ENCODE measurements at regions not wholly inside any gene's neighbourhood (a gene's known extent, or its start where the extent isn't known, plus 50 kb on each side); places are given as distances from the start of the nearest gene placed in this dataset.
"Not testable (repeated sequence)": the region's sequence is repeated elsewhere in the genome, so short reads cannot be mapped to it uniquely, and the experiment has no call there.

DNA sequence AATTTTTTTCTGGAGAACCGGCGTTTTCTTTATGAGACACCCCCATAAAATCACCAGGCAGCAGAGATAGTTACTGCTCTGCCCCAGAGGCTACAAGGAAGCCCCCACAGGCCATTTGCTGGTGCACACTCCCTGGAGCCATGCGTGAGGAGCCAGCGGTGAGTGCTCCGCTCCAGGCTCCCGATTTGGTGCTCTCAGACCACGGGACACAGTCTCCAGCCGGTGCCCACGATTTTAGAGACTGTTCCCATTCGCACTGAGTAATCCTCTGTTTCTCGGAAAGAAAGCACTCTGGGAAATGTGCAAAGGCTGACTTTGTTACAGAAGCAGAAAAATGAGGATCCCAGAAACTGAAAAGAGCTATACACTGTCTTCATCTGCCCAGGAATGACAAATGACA is 104.9 kb downstream of the RNASET2 start:
- Histone ChIP-seq H3K9me3 (no peaks in the 10 kb centered on the region), H3K36me3 (no peaks in the 10 kb centered on the region), H3K4me3 (no peak overlapping the region), H3K27ac (no peak overlapping the region), H3K27me3 (replicated peaks; ENCODE audit: insufficient read depth) (no peaks in the 10 kb centered on the region), H3K4me1 (ENCODE audit: control insufficient read depth in 1 of 2, low read depth in 2 of 2) (no peaks in the 10 kb centered on the region)
- no peak for DNase-seq (ENCODE audit: low spot score)
- TF ChIP-seq, protein P1, sequence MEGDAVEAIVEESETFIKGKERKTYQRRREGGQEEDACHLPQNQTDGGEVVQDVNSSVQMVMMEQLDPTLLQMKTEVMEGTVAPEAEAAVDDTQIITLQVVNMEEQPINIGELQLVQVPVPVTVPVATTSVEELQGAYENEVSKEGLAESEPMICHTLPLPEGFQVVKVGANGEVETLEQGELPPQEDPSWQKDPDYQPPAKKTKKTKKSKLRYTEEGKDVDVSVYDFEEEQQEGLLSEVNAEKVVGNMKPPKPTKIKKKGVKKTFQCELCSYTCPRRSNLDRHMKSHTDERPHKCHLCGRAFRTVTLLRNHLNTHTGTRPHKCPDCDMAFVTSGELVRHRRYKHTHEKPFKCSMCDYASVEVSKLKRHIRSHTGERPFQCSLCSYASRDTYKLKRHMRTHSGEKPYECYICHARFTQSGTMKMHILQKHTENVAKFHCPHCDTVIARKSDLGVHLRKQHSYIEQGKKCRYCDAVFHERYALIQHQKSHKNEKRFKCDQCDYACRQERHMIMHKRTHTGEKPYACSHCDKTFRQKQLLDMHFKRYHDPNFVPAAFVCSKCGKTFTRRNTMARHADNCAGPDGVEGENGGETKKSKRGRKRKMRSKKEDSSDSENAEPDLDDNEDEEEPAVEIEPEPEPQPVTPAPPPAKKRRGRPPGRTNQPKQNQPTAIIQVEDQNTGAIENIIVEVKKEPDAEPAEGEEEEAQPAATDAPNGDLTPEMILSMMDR (IDR thresholded peaks at IDR 0.05) = no peak
- ATAC-seq (ENCODE audit: insufficient number of reproducible peaks, low FRiP score, low read depth) = no peak

DNA sequence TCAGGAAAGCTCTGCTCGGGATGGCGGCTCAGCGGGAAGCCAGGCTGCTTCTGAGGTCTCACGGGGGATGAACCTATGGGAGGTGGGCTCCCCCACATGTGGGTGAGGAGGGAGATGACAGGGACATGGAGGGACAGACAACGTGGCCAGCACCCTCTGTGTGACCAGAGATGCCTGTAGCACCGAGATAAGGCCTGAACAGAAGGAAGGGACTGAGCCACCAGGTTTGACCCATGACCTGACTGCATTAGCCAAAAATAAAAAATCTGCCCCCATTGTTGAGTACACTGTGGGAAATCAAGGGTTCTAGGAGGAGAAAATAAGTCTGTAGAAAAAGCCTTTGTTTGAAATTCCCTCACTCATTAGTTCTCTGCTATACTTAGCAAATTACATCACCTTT is 105.7 kb downstream of the RNASET2 start:
- no peaks in the 10 kb centered on the region for H3K27me3 ChIP-seq (replicated peaks; ENCODE audit: insufficient read depth)
- no peaks in the 10 kb centered on the region for H3K4me1 ChIP-seq (ENCODE audit: control insufficient read depth in 1 of 2, low read depth in 2 of 2)
- no peak overlapping the region for H3K4me3 ChIP-seq
- ATAC-seq (ENCODE audit: insufficient number of reproducible peaks, low FRiP score, low read depth) = no peak
- no peaks in the 10 kb centered on the region for H3K9me3 ChIP-seq
- no peak overlapping the region for H3K27ac ChIP-seq
- DNase-seq (ENCODE audit: low spot score) = no peak
- TF ChIP-seq, protein P1 (IDR thresholded peaks at IDR 0.05) = no peak
- no peaks in the 10 kb centered on the region for H3K36me3 ChIP-seq

DNA sequence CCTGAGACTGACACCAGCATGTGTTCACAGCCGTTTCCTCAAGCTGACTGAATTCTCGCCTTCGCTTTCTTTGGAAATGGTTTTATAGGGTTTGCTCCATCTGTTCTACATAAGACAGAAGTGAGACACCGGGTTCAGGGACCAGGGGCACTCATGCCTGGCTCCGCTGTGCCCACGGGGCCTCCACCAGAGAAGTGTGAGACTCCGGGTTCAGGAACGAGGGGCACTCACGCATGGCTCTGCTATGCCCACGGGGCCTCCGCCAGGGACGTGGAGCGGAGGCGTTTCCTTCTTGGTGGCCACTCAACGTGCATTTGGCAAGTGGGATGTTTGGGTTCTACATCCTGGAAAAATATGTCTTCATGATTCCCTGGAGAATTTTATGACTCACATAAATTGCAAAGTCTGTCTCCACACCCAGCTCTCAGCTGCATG is 106.6 kb downstream of the RNASET2 start:
- ATAC-seq (ENCODE audit: insufficient number of reproducible peaks, low FRiP score, low read depth) (no peak), DNase-seq (ENCODE audit: low spot score) (no peak)
- Histone ChIP-seq H3K27ac (no peak overlapping the region), H3K27me3 (replicated peaks; ENCODE audit: insufficient read depth) (no peaks in the 10 kb centered on the region), H3K9me3 (no peaks in the 10 kb centered on the region), H3K36me3 (no peaks in the 10 kb centered on the region), H3K4me1 (ENCODE audit: control insufficient read depth in 1 of 2, low read depth in 2 of 2) (no peaks in the 10 kb centered on the region), H3K4me3 (no peak overlapping the region)
- TF ChIP-seq, protein P1 (IDR thresholded peaks at IDR 0.05) = no peak

DNA sequence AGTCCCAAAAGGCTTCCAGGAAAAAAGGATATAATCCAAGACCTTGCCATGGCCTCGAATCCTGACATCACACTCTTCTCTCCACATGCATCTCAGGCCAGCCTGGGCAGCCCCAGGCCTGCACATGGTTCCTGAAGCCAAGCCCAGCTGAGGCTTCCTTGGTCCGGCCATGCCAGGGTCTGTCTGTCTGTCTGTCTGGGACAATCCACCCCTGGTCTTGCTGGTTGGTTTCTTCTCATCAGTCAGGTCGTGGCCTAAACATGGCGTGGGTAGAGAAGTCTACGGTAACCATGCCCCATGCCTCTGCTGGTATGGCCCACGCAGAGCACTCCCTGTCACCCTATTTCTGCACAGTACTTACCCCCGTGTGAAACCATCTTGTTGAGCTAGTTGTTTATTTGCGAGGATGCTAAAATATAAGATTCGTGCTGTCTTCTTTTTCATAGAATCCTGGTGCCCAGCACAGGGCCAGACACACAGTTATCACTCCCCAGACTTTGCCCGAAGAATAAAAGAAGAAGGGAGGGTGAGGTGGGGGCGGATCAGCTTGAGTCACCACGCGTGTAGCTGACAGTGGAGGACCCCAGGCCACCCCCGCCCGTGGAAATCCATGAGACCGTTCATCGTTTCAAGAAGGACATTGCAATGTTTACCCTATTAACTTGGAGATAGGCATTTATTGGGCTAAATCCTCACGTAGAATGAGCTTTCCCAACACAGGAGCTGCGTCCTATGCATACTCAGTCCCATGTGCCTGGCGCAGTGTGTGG is 107.2 kb downstream of the RNASET2 start:
- Histone ChIP-seq H3K27ac (no peak overlapping the region), H3K36me3 (no peaks in the 10 kb centered on the region), H3K27me3 (replicated peaks; ENCODE audit: insufficient read depth) (no peaks in the 10 kb centered on the region), H3K4me3 (no peak overlapping the region), H3K9me3 (no peaks in the 10 kb centered on the region), H3K4me1 (ENCODE audit: control insufficient read depth in 1 of 2, low read depth in 2 of 2) (no peaks in the 10 kb centered on the region)
- DNase-seq (ENCODE audit: low spot score) (no peak), ATAC-seq (ENCODE audit: insufficient number of reproducible peaks, low FRiP score, low read depth) (no peak)
- TF ChIP-seq, protein P1 (IDR thresholded peaks at IDR 0.05) = no peak

DNA sequence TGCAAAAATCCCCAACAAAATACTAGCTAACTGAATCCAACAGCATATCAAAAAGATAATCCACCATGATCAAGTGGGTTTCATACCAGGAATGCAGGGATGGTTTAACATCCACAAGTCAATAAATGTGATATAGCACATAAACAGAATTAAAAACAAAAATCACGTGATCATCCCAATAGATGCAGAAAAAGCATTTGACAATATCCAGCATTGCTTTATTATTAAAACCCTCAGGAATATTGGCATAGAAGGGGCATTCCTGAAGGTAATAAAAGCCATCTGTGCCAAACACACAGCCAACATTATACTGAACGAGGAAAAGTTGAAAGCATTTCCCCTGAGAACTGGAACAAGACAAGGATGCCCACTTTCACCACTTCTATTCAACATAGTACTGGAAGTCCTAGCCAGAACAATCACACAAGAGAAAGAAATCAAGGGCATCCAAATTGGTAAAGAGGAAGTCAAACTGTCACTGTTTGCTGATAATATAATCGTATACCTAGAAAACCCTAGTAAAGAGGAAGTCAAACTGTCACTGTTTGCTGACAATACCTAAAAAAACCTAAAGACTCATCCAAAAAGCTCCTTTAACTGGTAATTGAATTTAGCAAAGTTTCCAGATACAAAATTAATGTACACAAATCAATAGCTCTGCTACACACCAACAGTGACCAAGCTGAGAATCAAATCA is 109.8 kb downstream of the RNASET2 start:
- not testable (repeated sequence) for H3K27ac ChIP-seq; H3K36me3 ChIP-seq; H3K27me3 ChIP-seq (replicated peaks; ENCODE audit: insufficient read depth); DNase-seq (ENCODE audit: low spot score); ATAC-seq (ENCODE audit: insufficient number of reproducible peaks, low FRiP score, low read depth); H3K4me3 ChIP-seq; H3K9me3 ChIP-seq; H3K4me1 ChIP-seq (ENCODE audit: control insufficient read depth in 1 of 2, low read depth in 2 of 2)
